GM19463 (cell line): ENCODE measurements at regions not wholly inside any gene's neighbourhood (a gene's known extent, or its start where the extent isn't known, plus 50 kb on each side); places are given as distances from the start of the nearest gene placed in this dataset.

Experiments used
- ATAC-seq: cut with Tn5 transposase; IDR thresholded peaks from one replicate; pipeline ENCODE4 v1.9.1; 2021; ENCODE audit warnings: mild to moderate bottlenecking, moderate library complexity; ENCODE audit not compliant: unreplicated experiment

- ATAC-seq, result no peak
These were observed 126.4 kb upstream of the GADD45A start for GRCh38 chr1:67558449-67559193.

- no peak for ATAC-seq
These were observed 125.7 kb upstream of the GADD45A start for GRCh38 chr1:67559222-67559700.

GRCh38 chr1:67560580-67561255, 124.3 kb upstream of the GADD45A start:
- ATAC-seq, result no peak

GRCh38 chr1:67561704-67562113, 123.3 kb upstream of the GADD45A start:
- ATAC-seq, result peak; percentile 88

- ATAC-seq, result no peak
These were observed 121.3 kb upstream of the GADD45A start for GRCh38 chr1:67563684-67564083.

GRCh38 chr1:67564193-67564592, 120.8 kb upstream of the GADD45A start:
- no peak for ATAC-seq

GRCh38 chr1:67566803-67567377, 118.1 kb upstream of the GADD45A start:
- no peak for ATAC-seq

GRCh38 chr1:67570486-67571143, 114.4 kb upstream of the GADD45A start:
- no peak for ATAC-seq

GRCh38 chr1:67571406-67571805, 113.6 kb upstream of the GADD45A start:
- ATAC-seq, result no peak

- ATAC-seq, result no peak
These were observed 113.0 kb upstream of the GADD45A start for GRCh38 chr1:67571901-67572593.

- no peak for ATAC-seq
These were observed 112.3 kb upstream of the GADD45A start for GRCh38 chr1:67572594-67573221.

- ATAC-seq, result no peak
These were observed 111.6 kb upstream of the GADD45A start for GRCh38 chr1:67573311-67573872.

GRCh38 chr1:67574221-67574620, 110.8 kb upstream of the GADD45A start:
- ATAC-seq, result no peak

GRCh38 chr1:67575861-67576260, 109.1 kb upstream of the GADD45A start:
- no peak for ATAC-seq

GRCh38 chr1:67576474-67576873, 108.5 kb upstream of the GADD45A start:
- no peak for ATAC-seq

GRCh38 chr1:67577646-67578045, 107.4 kb upstream of the GADD45A start:
- no peak for ATAC-seq

- no peak for ATAC-seq
These were observed 106.5 kb upstream of the GADD45A start for GRCh38 chr1:67578397-67579020.

GRCh38 chr1:67579623-67580394, 105.2 kb upstream of the GADD45A start:
- no peak for ATAC-seq
